ENCODE measurements at regions not wholly inside any gene's neighbourhood (a gene's known extent, or its start where the extent isn't known, plus 50 kb on each side); places are given as distances from the start of the nearest gene placed in this dataset.
"Not testable (repeated sequence)": the region's sequence is repeated elsewhere in the genome, so short reads cannot be mapped to it uniquely, and the experiment has no call there.

DNA sequence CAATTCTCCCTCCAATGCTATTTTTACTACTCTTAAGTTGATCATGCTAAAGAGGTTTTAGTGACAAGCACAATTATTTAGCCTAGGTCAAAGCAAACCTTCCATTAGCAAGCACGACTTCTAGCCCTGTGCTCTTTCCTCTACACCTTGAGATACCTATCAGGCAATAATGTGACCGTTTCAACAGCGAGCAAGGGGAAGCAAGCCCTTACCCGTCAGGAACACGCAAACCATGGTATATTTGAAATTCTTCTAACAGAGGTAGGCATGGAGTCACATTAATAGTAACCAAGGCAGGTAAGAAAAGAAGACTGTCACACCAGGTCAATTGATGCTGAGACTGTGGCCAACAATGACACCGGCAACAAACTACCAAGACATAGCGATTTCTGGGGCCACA lies 68.9 kb upstream of the VGLL4 start:
- DNase-seq (ENCODE audit: low read depth in 2 of 2), result no peak

- no peak for DNase-seq (ENCODE audit: low read depth in 2 of 2)
These were observed 68.2 kb upstream of the VGLL4 start for GRCh38 chr3:11711876-11712275.

DNA sequence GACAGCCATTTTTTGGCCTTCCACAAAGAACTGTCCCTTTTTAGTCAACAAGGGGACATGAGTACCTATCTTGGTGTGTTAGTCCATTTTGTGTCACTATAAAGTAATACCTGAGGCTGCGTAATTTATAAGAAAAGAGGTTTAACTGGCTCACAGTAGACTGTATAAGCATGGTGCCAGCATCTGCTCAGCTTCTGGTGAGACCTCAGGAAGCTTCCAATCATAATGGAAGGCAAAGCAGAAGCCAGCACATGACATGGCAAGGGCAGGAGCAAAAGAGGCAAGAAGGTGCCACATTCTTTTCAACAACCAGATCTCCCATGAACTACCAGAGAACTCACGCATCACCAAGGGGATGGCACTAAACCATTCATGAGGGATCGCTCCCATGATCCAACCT lies 66.1 kb upstream of the VGLL4 start:
- no peak for DNase-seq (ENCODE audit: low read depth in 2 of 2)

DNA sequence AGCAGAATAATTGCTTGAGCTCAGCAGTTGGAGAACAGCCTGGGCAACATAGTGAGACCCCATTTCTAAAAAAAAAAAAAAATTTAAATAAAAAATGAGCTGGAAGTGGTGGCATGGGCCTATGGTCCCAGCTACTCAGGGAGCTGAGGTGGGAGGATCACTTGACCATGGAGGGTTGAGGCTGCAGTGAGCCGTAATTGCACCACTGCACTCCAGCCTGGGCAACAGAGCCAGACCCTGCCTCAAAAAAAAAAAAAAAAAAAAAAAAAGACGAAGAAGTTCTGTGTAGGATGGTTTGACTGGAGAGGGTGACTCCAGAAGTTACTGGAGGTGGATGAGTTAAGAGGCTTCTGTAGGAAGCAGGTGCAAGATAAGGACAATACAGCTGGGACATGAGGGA lies 63.4 kb upstream of the VGLL4 start:
- DNase-seq (ENCODE audit: low read depth in 2 of 2), result not testable (repeated sequence)

- DNase-seq (ENCODE audit: low read depth in 2 of 2), result no peak
These were observed 62.9 kb upstream of the VGLL4 start for GRCh38 chr3:11706604-11707003.

GRCh38 chr3:11705049-11705448 lies 61.3 kb upstream of the VGLL4 start:
- DNase-seq (ENCODE audit: low read depth in 2 of 2), result no peak

GRCh38 chr3:11703146-11703545 lies 59.4 kb upstream of the VGLL4 start:
- DNase-seq (ENCODE audit: low read depth in 2 of 2), result no peak

- DNase-seq (ENCODE audit: low read depth in 2 of 2), result no peak
These were observed 55.3 kb upstream of the VGLL4 start for GRCh38 chr3:11699083-11699427.

- DNase-seq (ENCODE audit: low read depth in 2 of 2), result no peak
These were observed 54.8 kb upstream of the VGLL4 start for GRCh38 chr3:11698326-11699082.

GRCh38 chr3:11697701-11698100 lies 54.0 kb upstream of the VGLL4 start:
- DNase-seq (ENCODE audit: low read depth in 2 of 2), result no peak

DNA sequence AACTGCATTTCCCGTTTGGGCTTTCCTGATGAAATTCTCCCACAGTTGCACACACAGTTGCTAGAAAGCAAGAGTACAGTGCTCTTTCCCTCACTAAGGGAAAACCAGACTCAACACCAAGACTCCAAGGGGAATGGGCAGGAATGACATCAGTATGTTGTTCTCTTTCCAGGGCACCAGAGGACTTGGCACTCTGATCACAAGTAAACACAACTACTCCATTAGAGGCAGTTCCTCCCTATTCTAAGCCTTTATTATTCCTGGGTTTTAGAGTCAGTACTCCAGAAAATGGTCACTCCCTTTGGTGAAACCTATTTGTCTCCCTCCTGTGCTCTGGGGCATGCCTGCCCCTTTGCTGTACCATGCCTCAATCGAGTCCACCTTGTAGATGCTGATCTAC lies 52.3 kb upstream of the VGLL4 start:
- no peak for DNase-seq (ENCODE audit: low read depth in 2 of 2)
